ENCODE measurements at regions not wholly inside any gene's neighbourhood (a gene's known extent, or its start where the extent isn't known, plus 50 kb on each side); places are given as distances from the start of the nearest gene placed in this dataset.

GRCh38 chr7:88442413-88442812 is 135.7 kb upstream of the STEAP4 start:
- Histone ChIP-seq H3K4me1 (ENCODE audit: control insufficient read depth, extremely low read depth, insufficient read depth, low read length) (no peaks in the 10 kb centered on the region), H3K9ac (ENCODE audit: control insufficient read depth, extremely low read depth, insufficient read depth, low read length) (no peak overlapping the region), H4K20me1 (ENCODE audit: control insufficient read depth, extremely low read depth, insufficient read depth, low read length) (no peaks in the 10 kb centered on the region), H3K36me3 (ENCODE audit: control insufficient read depth in 2 of 2, extremely low read depth in 1 of 2, insufficient read depth in 2 of 2, low read length in 2 of 2) (no peaks in the 10 kb centered on the region), H2AFZ (ENCODE audit: control insufficient read depth, low read length) (no peak overlapping the region), H3K4me3 (ENCODE audit: control insufficient read depth in 2 of 3, extremely low read depth in 1 of 3, insufficient read depth in 2 of 3, low read depth in 1 of 3, low read length in 3 of 3) (no peak overlapping the region), H3K79me2 (ENCODE audit: control insufficient read depth, insufficient read depth, low read length) (no peaks in the 10 kb centered on the region), H3K9me1 (ENCODE audit: control insufficient read depth, extremely low read depth, insufficient read depth, low read length) (no peaks in the 10 kb centered on the region), H3K27me3 (ENCODE audit: control insufficient read depth, extremely low read depth, insufficient read depth, low read length) (no peaks in the 10 kb centered on the region), H3K9me3 (ENCODE audit: control insufficient read depth, low read depth, low read length) (no peaks in the 10 kb centered on the region), H3K27ac (ENCODE audit: control insufficient read depth, insufficient read depth, low read length) (no peak overlapping the region), H3K4me2 (ENCODE audit: control insufficient read depth, extremely low read depth, insufficient read depth, low read depth, low read length) (no peak overlapping the region)
- dilution Hi-C loops (cut with MboI; ENCODE audit: extremely low pct_ligation_motif_present, low sequenced_read_pairs) = no loop called here
- no peak for FAIRE-seq
- DNase-seq (ENCODE audit: low read depth, low spot score) = no peak
- TF ChIP-seq CTCF (optimal IDR thresholded peaks at IDR 0.05 in 1 of 3, IDR thresholded peaks at IDR 0.05 in 1 of 3, conservative IDR thresholded peaks at IDR 0.05 in 1 of 3; ENCODE audit: extremely low read depth in 1 of 3, insufficient read depth in 2 of 3, low read length in 3 of 3) = no peak
- no peak for TF ChIP-seq EZH2 (IDR thresholded peaks at IDR 0.05; ENCODE audit: low read length)

GRCh38 chr7:88437132-88437531 is 130.4 kb upstream of the STEAP4 start:
- dilution Hi-C loops (cut with MboI; ENCODE audit: extremely low pct_ligation_motif_present, low sequenced_read_pairs) = no loop called here
- no peak for FAIRE-seq
- H3K9me1 ChIP-seq (ENCODE audit: control insufficient read depth, extremely low read depth, insufficient read depth, low read length) = no peaks in the 10 kb centered on the region
- no peak overlapping the region for H2AFZ ChIP-seq (ENCODE audit: control insufficient read depth, low read length)
- no peak for DNase-seq (ENCODE audit: low read depth, low spot score)
- H3K9ac ChIP-seq (ENCODE audit: control insufficient read depth, extremely low read depth, insufficient read depth, low read length) = no peak overlapping the region
- no peak for TF ChIP-seq EZH2 (IDR thresholded peaks at IDR 0.05; ENCODE audit: low read length)
- no peak for TF ChIP-seq CTCF (optimal IDR thresholded peaks at IDR 0.05 in 1 of 3, IDR thresholded peaks at IDR 0.05 in 1 of 3, conservative IDR thresholded peaks at IDR 0.05 in 1 of 3; ENCODE audit: extremely low read depth in 1 of 3, insufficient read depth in 2 of 3, low read length in 3 of 3)
- H3K4me2 ChIP-seq (ENCODE audit: control insufficient read depth, extremely low read depth, insufficient read depth, low read depth, low read length) = no peak overlapping the region
- no peaks in the 10 kb centered on the region for H3K9me3 ChIP-seq (ENCODE audit: control insufficient read depth, low read depth, low read length)
- no peaks in the 10 kb centered on the region for H3K36me3 ChIP-seq (ENCODE audit: control insufficient read depth in 2 of 2, extremely low read depth in 1 of 2, insufficient read depth in 2 of 2, low read length in 2 of 2)
- H3K27ac ChIP-seq (ENCODE audit: control insufficient read depth, insufficient read depth, low read length) = no peak overlapping the region
- H3K27me3 ChIP-seq (ENCODE audit: control insufficient read depth, extremely low read depth, insufficient read depth, low read length) = no peaks in the 10 kb centered on the region
- H3K4me3 ChIP-seq (ENCODE audit: control insufficient read depth in 2 of 3, extremely low read depth in 1 of 3, insufficient read depth in 2 of 3, low read depth in 1 of 3, low read length in 3 of 3) = no peak overlapping the region
- no peaks in the 10 kb centered on the region for H3K4me1 ChIP-seq (ENCODE audit: control insufficient read depth, extremely low read depth, insufficient read depth, low read length)
- H4K20me1 ChIP-seq (ENCODE audit: control insufficient read depth, extremely low read depth, insufficient read depth, low read length) = no peaks in the 10 kb centered on the region
- H3K79me2 ChIP-seq (ENCODE audit: control insufficient read depth, insufficient read depth, low read length) = no peaks in the 10 kb centered on the region
